ENCODE measurements at regions not wholly inside any gene's neighbourhood (a gene's known extent, or its start where the extent isn't known, plus 50 kb on each side); places are given as distances from the start of the nearest gene placed in this dataset.

DNA sequence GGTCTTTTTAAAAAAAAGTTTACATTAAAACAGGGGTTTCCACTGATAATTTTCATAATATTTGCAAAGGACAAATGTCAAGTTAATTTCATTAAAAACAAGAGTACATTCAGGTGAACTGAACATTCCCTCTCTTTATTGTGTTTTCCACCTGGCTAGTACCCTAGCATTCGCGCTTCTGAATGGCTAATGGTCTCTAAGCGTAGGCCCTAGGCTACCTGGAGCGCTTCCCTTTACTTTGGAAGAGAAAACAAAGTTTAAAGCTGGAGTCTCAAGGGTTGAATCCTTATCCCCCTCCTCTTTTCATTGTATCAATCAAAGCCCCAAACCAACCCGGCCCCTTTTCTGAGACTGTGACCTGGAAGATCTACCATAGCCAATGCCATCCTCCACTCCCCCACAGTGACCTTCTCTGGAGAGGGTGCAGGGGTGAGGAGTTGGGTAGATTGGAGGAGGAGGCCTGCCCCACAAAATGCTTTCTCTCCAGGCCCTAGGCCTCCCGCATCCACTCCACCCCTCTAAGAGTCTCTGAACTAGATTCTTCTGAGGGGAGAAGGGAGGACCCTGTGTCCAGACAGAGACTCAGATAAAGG lies 73.3 kb upstream of the TBCA start:
- Histone ChIP-seq H3K4me2 (ENCODE audit: low read depth, low read length) (no peak overlapping the region), H3K4ac (ENCODE audit: low read depth, low read length) (no peak overlapping the region), H3K56ac (ENCODE audit: extremely low read depth, insufficient read depth, low read length) (no peak overlapping the region), H3K27me3 (ENCODE audit: control insufficient read depth, insufficient read depth, low read length) (peaks cover 9% of the 10 kb centered on the region), H3K27ac (ENCODE audit: insufficient read depth, low read length) (no peak overlapping the region), H3K79me1 (ENCODE audit: low read depth in 1 of 2, low read length in 2 of 2) (no peaks in the 10 kb centered on the region), H2AK5ac (ENCODE audit: low read depth, low read length) (no peak overlapping the region), H2AK9ac (replicated peaks; ENCODE audit: low read depth, low read length, poor library complexity) (no peak overlapping the region), H2BK20ac (ENCODE audit: low read depth, low read length) (no peak overlapping the region), H2BK120ac (ENCODE audit: low read depth, low read length) (no peak overlapping the region), H3K9ac (ENCODE audit: low read depth, low read length) (no peak overlapping the region), H4K8ac (ENCODE audit: low read depth in 2 of 2, low read length in 2 of 2) (no peak overlapping the region), H3K36me3 (ENCODE audit: control insufficient read depth, insufficient read depth, low read length) (no peaks in the 10 kb centered on the region), H3K18ac (ENCODE audit: low read depth, low read length) (no peak overlapping the region), H3K4me3 (ENCODE audit: insufficient read depth, low read depth, low read length) (no peak overlapping the region), H3K4me1 (ENCODE audit: control insufficient read depth, insufficient read depth, low read length) (peaks cover 6% of the 10 kb centered on the region; the same call in 1 of the 2 replicates), H4K91ac (ENCODE audit: insufficient read depth, low read depth, low read length) (no peak overlapping the region), H3K14ac (replicated peaks; ENCODE audit: low read depth, low read length) (no peak overlapping the region), H2BK15ac (ENCODE audit: low read depth, low read length) (no peak overlapping the region), H4K5ac (ENCODE audit: low read depth, low read length) (no peak overlapping the region), H2BK5ac (ENCODE audit: low read depth, low read length, poor library complexity, severe bottlenecking) (no peak overlapping the region), H3K23ac (ENCODE audit: low read depth, low read length) (no peak overlapping the region), H3K9me1 (ENCODE audit: insufficient read depth, low read length) (peaks cover 7% of the 10 kb centered on the region), H4K20me1 (ENCODE audit: insufficient read depth, low read length) (no peaks in the 10 kb centered on the region), H2AFZ (replicated peaks; ENCODE audit: low read length, poor library complexity) (no peak overlapping the region), H3K9me3 (ENCODE audit: control insufficient read depth, insufficient read depth, low read length) (no peaks in the 10 kb centered on the region)
- intact Hi-C loops (cut with micrococcal nuclease): no loop called here
- in situ Hi-C loops (cut with MboI; ENCODE audit: low sequenced_read_pairs): no loop called here
- BruUV-seq (replicated peaks): no TSS peak
- TF ChIP-seq, protein P1, sequence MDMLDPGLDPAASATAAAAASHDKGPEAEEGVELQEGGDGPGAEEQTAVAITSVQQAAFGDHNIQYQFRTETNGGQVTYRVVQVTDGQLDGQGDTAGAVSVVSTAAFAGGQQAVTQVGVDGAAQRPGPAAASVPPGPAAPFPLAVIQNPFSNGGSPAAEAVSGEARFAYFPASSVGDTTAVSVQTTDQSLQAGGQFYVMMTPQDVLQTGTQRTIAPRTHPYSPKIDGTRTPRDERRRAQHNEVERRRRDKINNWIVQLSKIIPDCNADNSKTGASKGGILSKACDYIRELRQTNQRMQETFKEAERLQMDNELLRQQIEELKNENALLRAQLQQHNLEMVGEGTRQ (IDR thresholded peaks at IDR 0.05; ENCODE audit: low read depth, low read length): no peak
- TF ChIP-seq POLR2A (IDR thresholded peaks at IDR 0.05; ENCODE audit: low read depth, low read length): no peak
- TF ChIP-seq, protein P2, sequence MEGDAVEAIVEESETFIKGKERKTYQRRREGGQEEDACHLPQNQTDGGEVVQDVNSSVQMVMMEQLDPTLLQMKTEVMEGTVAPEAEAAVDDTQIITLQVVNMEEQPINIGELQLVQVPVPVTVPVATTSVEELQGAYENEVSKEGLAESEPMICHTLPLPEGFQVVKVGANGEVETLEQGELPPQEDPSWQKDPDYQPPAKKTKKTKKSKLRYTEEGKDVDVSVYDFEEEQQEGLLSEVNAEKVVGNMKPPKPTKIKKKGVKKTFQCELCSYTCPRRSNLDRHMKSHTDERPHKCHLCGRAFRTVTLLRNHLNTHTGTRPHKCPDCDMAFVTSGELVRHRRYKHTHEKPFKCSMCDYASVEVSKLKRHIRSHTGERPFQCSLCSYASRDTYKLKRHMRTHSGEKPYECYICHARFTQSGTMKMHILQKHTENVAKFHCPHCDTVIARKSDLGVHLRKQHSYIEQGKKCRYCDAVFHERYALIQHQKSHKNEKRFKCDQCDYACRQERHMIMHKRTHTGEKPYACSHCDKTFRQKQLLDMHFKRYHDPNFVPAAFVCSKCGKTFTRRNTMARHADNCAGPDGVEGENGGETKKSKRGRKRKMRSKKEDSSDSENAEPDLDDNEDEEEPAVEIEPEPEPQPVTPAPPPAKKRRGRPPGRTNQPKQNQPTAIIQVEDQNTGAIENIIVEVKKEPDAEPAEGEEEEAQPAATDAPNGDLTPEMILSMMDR (conservative IDR thresholded peaks at IDR 0.05; ENCODE audit: low read depth, low read length): no peak
- no peak for TF ChIP-seq FOS (IDR thresholded peaks at IDR 0.05; ENCODE audit: low read depth, low read length)
- TF ChIP-seq MAFK (IDR thresholded peaks at IDR 0.05; ENCODE audit: low read depth, low read length): no peak
- DNase-seq (no peak), ATAC-seq (ENCODE audit: low read depth) (no peak)
- ChIA-PET CTCF (no interaction called here), POLR2A (ENCODE audit: unreplicated experiment) (no interaction called here)
- dilution Hi-C loops (cut with HindIII; ENCODE audit: low sequenced_read_pairs, unreplicated experiment): no loop called here
- no CpG with 5 or more reads among the region's 6 CpGs for WGBS, 2 experiments (ENCODE audit: extremely low coverage in 2 of 2, insufficient read length in 1 of 2)

Data from IMR-90 (cell line).